GM13977 (cell line): ENCODE measurements at regions not wholly inside any gene's neighbourhood (a gene's known extent, or its start where the extent isn't known, plus 50 kb on each side); places are given as distances from the start of the nearest gene placed in this dataset.

Source experiments
- DNase-seq: peaks from one replicate; pipeline ENCODE4 v3.0.0; 2012; ENCODE audit warnings: low spot score
- CTCF ChIP-seq: IDR thresholded peaks from 2 replicates; pipeline ENCODE4 v1.5.1; 2012; ENCODE audit warnings: mild to moderate bottlenecking, control low read depth; ENCODE audit not compliant: insufficient read depth; ENCODE audit errors: extremely low read depth, missing control alignments
- in situ Hi-C: fragments of 300-500 bp; cut with MboI; formaldehyde crosslinking; loops from one replicate; pipeline ENCODE4 v1.12.0; 2022; ENCODE audit warnings: low sequenced_read_pairs, low pct_unique_long_range_greater_than_20kb, mixed read lengths, inconsistent platforms; ENCODE audit not compliant: unreplicated experiment

- in situ Hi-C loops: no loop called here
- DNase-seq: no peak
- no peak for TF ChIP-seq CTCF
Observed at GRCh38 chrY:8341000-8341399, 996.3 kb upstream of the TSPY4 start.

GRCh38 chrY:8342173-8342572 lies 995.1 kb upstream of the TSPY4 start:
- in situ Hi-C loops: no loop called here
- DNase-seq: no peak
- no peak for TF ChIP-seq CTCF

GRCh38 chrY:8351241-8351640 lies 986.0 kb upstream of the TSPY4 start:
- in situ Hi-C loops: no loop called here
- no peak for TF ChIP-seq CTCF
- no peak for DNase-seq

- in situ Hi-C loops: no loop called here
- no peak for TF ChIP-seq CTCF
- no peak for DNase-seq
Observed at GRCh38 chrY:8352201-8352600, 985.1 kb upstream of the TSPY4 start.

GRCh38 chrY:8358161-8358560 lies 979.1 kb upstream of the TSPY4 start:
- in situ Hi-C loops: no loop called here
- DNase-seq: no peak
- TF ChIP-seq CTCF: no peak

- TF ChIP-seq CTCF: no peak
- in situ Hi-C loops: no loop called here
Observed at GRCh38 chrY:8361715-8362114, 975.5 kb upstream of the TSPY4 start.

GRCh38 chrY:8377491-8377890 lies 959.8 kb upstream of the TSPY4 start:
- in situ Hi-C loops: no loop called here

More at GRCh38 chrY:8361715-8362114, 975.5 kb upstream of the TSPY4 start:
- DNase-seq: no peak

More at GRCh38 chrY:8377491-8377890, 959.8 kb upstream of the TSPY4 start:
- no peak for TF ChIP-seq CTCF
- no peak for DNase-seq
